Type B pancreatic cell (in vitro differentiated cells): ENCODE measurements at regions not wholly inside any gene's neighbourhood (a gene's known extent, or its start where the extent isn't known, plus 50 kb on each side); places are given as distances from the start of the nearest gene placed in this dataset.

Experiments
- DNase-seq: peaks from one replicate; pipeline ENCODE4 v3.0.0; 2021; ENCODE audit warnings: mixed read lengths; ENCODE audit not compliant: unreplicated experiment; ENCODE audit errors: extremely low spot score
- H3K27ac Mint-ChIP-seq: 2 replicates; pipeline ENCODE4 v1.8.0; 2021; ENCODE audit warnings: mild to moderate bottlenecking, mixed read lengths
- H3K27me3 Mint-ChIP-seq: 2 replicates; pipeline ENCODE4 v1.8.0; 2021; ENCODE audit warnings: mixed read lengths
- H3K36me3 Mint-ChIP-seq: 2 replicates; pipeline ENCODE4 v1.8.0; 2021; ENCODE audit warnings: mixed read lengths
- H3K4me1 Mint-ChIP-seq: one replicate; pipeline ENCODE4 v1.8.0; 2021; ENCODE audit warnings: mixed read lengths; ENCODE audit not compliant: unreplicated experiment
- H3K4me3 Mint-ChIP-seq: 2 replicates; pipeline ENCODE4 v1.8.0; 2021; ENCODE audit warnings: mild to moderate bottlenecking, mixed read lengths
- H3K9me3 Mint-ChIP-seq: 2 replicates; pipeline ENCODE4 v1.8.0; 2021; ENCODE audit warnings: mixed read lengths
- TF ChIP-seq, protein P1 (sequence below): fragments of 200-600 bp; sonication (generic); conservative IDR thresholded peaks from 2 replicates; pipeline ENCODE4 v1.5.0; 2021; ENCODE audit warnings: antibody characterized with exemption, mild to moderate bottlenecking

DNA sequence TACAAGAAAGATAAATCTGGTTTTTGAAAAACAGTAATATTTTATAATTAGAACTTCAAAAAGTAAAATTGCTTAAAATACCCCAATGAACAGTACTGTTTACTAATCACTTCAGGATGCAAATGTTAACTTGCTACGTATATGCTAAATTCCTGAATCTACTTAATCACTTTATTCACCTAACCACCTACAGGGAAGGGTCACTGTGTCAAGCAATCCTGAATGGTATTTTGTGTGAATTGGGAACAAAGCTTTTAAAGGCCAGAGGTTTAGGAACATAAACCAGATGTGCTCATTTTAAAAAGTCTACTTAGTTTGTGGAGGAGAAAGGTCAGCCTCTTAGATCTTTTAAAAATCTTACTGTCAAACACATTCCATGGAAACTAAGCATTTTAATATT, 1143.0 kb upstream of the ADGRL2 start:
- Mint-ChIP-seq H3K36me3 (no peaks in the 10 kb centered on the region), H3K27ac (no peak overlapping the region), H3K4me1 (peaks cover 25% of the 10 kb centered on the region), H3K4me3 (no peak overlapping the region), H3K9me3 (peaks cover 5% of the 10 kb centered on the region), H3K27me3 (no peaks in the 10 kb centered on the region)
- TF ChIP-seq, protein P1, sequence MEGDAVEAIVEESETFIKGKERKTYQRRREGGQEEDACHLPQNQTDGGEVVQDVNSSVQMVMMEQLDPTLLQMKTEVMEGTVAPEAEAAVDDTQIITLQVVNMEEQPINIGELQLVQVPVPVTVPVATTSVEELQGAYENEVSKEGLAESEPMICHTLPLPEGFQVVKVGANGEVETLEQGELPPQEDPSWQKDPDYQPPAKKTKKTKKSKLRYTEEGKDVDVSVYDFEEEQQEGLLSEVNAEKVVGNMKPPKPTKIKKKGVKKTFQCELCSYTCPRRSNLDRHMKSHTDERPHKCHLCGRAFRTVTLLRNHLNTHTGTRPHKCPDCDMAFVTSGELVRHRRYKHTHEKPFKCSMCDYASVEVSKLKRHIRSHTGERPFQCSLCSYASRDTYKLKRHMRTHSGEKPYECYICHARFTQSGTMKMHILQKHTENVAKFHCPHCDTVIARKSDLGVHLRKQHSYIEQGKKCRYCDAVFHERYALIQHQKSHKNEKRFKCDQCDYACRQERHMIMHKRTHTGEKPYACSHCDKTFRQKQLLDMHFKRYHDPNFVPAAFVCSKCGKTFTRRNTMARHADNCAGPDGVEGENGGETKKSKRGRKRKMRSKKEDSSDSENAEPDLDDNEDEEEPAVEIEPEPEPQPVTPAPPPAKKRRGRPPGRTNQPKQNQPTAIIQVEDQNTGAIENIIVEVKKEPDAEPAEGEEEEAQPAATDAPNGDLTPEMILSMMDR: no peak
- DNase-seq: no peak

- TF ChIP-seq, protein P1: no peak
- Mint-ChIP-seq H3K4me3 (no peak overlapping the region), H3K9me3 (peaks cover 5% of the 10 kb centered on the region), H3K36me3 (no peaks in the 10 kb centered on the region), H3K4me1 (peaks cover 25% of the 10 kb centered on the region), H3K27ac (no peak overlapping the region), H3K27me3 (no peaks in the 10 kb centered on the region)
- DNase-seq: no peak
Measured at GRCh38 chr1:80657044-80657643, 1143.6 kb upstream of the ADGRL2 start.

GRCh38 chr1:80656641-80657040, 1144.1 kb upstream of the ADGRL2 start:
- peaks cover 25% of the 10 kb centered on the region for H3K4me1 Mint-ChIP-seq
- no peaks in the 10 kb centered on the region for H3K27me3 Mint-ChIP-seq
- TF ChIP-seq, protein P1: no peak
- peaks cover 3% of the 10 kb centered on the region for H3K9me3 Mint-ChIP-seq
- H3K4me3 Mint-ChIP-seq: no peak overlapping the region
- no peak overlapping the region for H3K27ac Mint-ChIP-seq
- H3K36me3 Mint-ChIP-seq: no peaks in the 10 kb centered on the region
- DNase-seq: no peak

DNA sequence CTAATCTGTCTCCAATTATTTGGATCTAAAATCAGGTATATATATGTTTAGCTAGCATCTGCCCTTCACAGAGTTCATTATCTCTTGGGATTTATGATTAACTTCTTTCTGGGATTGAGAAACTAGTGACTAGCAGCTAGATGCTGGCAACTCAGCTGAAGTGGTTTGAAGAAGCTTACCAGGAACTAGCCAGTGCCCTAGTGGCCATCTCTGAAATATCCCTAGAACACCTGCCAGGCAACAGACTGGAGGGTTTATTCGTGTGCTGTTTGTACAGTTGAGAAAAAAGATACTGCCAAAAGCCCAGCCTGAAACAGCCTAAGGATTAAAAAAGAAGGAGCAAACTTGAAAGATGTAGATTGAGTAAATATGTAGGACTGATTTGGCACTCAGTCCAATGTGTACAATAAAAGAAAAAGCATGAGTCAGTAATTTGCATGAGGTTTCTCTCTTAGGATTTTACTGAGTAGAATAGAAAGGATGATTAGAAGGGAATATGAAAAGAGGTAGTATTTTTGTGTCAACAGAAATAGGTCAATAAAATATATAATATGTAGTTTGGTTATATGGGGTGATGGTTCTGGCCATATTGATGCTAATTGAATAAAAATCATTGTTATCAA, 1144.6 kb upstream of the ADGRL2 start:
- Mint-ChIP-seq H3K4me3 (peak overlapping the region; percentile 4), H3K36me3 (no peaks in the 10 kb centered on the region), H3K27ac (peak overlapping the region; percentile 17), H3K9me3 (peaks cover 2% of the 10 kb centered on the region), H3K27me3 (no peaks in the 10 kb centered on the region), H3K4me1 (peaks cover 25% of the 10 kb centered on the region)
- no peak for DNase-seq
- TF ChIP-seq, protein P1: peak; percentile 73

GRCh38 chr1:80646053-80646452, 1154.7 kb upstream of the ADGRL2 start:
- no peaks in the 10 kb centered on the region for H3K4me1 Mint-ChIP-seq
- TF ChIP-seq, protein P1: no peak
- no peak overlapping the region for H3K4me3 Mint-ChIP-seq

More at GRCh38 chr1:80646053-80646452, 1154.7 kb upstream of the ADGRL2 start:
- no peaks in the 10 kb centered on the region for H3K36me3 Mint-ChIP-seq
- no peak for DNase-seq
- no peak overlapping the region for H3K27ac Mint-ChIP-seq
- H3K9me3 Mint-ChIP-seq: peaks cover 1% of the 10 kb centered on the region
- no peaks in the 10 kb centered on the region for H3K27me3 Mint-ChIP-seq
